ENCODE measurements at regions not wholly inside any gene's neighbourhood (a gene's known extent, or its start where the extent isn't known, plus 50 kb on each side); places are given as distances from the start of the nearest gene placed in this dataset.

GRCh38 chr10:61543831-61544230 is 90.7 kb upstream of the TMEM26 start:
- Mint-ChIP-seq H3K36me3 (ENCODE audit: insufficient read depth, unreplicated experiment) (no peaks in the 10 kb centered on the region), H3K27ac (ENCODE audit: unreplicated experiment) (no peak overlapping the region), H3K9me3 (ENCODE audit: unreplicated experiment) (no peaks in the 10 kb centered on the region), H3K4me1 (ENCODE audit: low read depth, unreplicated experiment) (no peaks in the 10 kb centered on the region), H3K27me3 (ENCODE audit: insufficient read depth, unreplicated experiment) (peaks cover 23% of the 10 kb centered on the region), H3K4me3 (ENCODE audit: unreplicated experiment) (no peak overlapping the region)
- intact Hi-C loops (cut with micrococcal nuclease; ENCODE audit: unreplicated experiment), result no loop called here
- POLR2A ChIA-PET, result no interaction called here
- CTCF ChIA-PET, result no interaction called here
- Histone ChIP-seq H3K27me3 (replicated peaks; ENCODE audit: control insufficient read depth, insufficient read depth, low read length) (no peaks in the 10 kb centered on the region; the same call in 1 of the 2 replicates), H3K36me3 (ENCODE audit: control insufficient read depth, insufficient read depth, low read length) (no peaks in the 10 kb centered on the region), H3K4me3 (ENCODE audit: low read depth, low read length) (no peak overlapping the region), H3K4me1 (no peaks in the 10 kb centered on the region), H3K9me3 (no peaks in the 10 kb centered on the region)
- TF ChIP-seq, protein P1, sequence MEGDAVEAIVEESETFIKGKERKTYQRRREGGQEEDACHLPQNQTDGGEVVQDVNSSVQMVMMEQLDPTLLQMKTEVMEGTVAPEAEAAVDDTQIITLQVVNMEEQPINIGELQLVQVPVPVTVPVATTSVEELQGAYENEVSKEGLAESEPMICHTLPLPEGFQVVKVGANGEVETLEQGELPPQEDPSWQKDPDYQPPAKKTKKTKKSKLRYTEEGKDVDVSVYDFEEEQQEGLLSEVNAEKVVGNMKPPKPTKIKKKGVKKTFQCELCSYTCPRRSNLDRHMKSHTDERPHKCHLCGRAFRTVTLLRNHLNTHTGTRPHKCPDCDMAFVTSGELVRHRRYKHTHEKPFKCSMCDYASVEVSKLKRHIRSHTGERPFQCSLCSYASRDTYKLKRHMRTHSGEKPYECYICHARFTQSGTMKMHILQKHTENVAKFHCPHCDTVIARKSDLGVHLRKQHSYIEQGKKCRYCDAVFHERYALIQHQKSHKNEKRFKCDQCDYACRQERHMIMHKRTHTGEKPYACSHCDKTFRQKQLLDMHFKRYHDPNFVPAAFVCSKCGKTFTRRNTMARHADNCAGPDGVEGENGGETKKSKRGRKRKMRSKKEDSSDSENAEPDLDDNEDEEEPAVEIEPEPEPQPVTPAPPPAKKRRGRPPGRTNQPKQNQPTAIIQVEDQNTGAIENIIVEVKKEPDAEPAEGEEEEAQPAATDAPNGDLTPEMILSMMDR (IDR thresholded peaks at IDR 0.05; ENCODE audit: insufficient read depth in 1 of 2, low read depth in 1 of 2, low read length in 1 of 2, severe bottlenecking in 1 of 2, unreplicated experiment in 1 of 2), result no peak
- no peak for DNase-seq
- no TSS peak for BruUV-seq (replicated peaks)

DNA sequence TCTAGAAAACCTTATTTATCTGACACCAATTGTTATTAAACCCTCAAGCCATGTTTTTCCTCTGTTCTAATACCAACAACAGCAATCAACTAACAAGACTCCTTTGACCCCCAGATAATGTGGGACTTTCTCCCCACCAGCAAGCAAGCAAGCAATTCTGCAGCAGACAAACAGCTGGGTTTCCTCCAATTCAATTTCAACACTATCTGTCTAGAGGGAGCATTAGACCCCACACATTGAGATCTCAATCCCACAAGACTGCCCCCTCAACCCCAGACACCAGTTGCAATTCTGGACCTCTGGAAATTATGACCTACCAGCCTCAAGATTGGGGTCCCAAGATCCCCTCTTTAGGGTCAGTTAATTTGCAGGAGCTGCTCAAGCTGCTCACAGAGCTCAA is 89.4 kb upstream of the TMEM26 start:
- no peak overlapping the region for H3K4me3 ChIP-seq (ENCODE audit: low read depth, low read length)
- ChIA-PET CTCF (no interaction called here), POLR2A (no interaction called here)
- no peaks in the 10 kb centered on the region for H3K36me3 ChIP-seq (ENCODE audit: control insufficient read depth, insufficient read depth, low read length)
- no peaks in the 10 kb centered on the region for H3K9me3 ChIP-seq
- no peak overlapping the region for H3K27ac Mint-ChIP-seq (ENCODE audit: unreplicated experiment)
- H3K9me3 Mint-ChIP-seq (ENCODE audit: unreplicated experiment), result no peaks in the 10 kb centered on the region
- BruUV-seq (replicated peaks), result no TSS peak
- H3K27me3 Mint-ChIP-seq (ENCODE audit: insufficient read depth, unreplicated experiment), result peaks cover 23% of the 10 kb centered on the region
- DNase-seq, result no peak
- no peak overlapping the region for H3K4me3 Mint-ChIP-seq (ENCODE audit: unreplicated experiment)
- no peaks in the 10 kb centered on the region for H3K4me1 ChIP-seq
- intact Hi-C loops (cut with micrococcal nuclease; ENCODE audit: unreplicated experiment), result no loop called here
- no peaks in the 10 kb centered on the region; the same call in 1 of the 2 replicates for H3K27me3 ChIP-seq (replicated peaks; ENCODE audit: control insufficient read depth, insufficient read depth, low read length)
- no peaks in the 10 kb centered on the region for H3K4me1 Mint-ChIP-seq (ENCODE audit: low read depth, unreplicated experiment)
- TF ChIP-seq, protein P1 (IDR thresholded peaks at IDR 0.05; ENCODE audit: insufficient read depth in 1 of 2, low read depth in 1 of 2, low read length in 1 of 2, severe bottlenecking in 1 of 2, unreplicated experiment in 1 of 2), result no peak
- no peaks in the 10 kb centered on the region for H3K36me3 Mint-ChIP-seq (ENCODE audit: insufficient read depth, unreplicated experiment)

DNA sequence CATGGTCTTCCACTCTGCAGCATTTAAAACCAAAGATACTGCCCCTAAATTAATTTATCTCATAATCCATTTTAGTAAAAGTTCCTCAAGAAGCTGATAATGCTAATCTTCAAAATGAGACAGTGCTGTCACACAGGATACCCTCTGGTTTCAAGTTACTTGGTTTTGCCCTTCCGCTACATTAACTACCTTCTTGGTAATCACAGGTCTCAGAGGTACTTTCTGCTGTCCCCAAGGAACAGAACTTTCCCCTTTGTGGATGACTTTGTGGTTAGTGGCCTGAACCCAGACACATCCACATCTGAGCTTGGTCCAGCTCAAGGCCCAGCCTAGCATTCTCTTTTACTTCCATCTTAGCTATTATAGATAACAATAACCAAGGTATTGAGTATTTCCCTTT is 88.8 kb upstream of the TMEM26 start:
- Mint-ChIP-seq H3K4me3 (ENCODE audit: unreplicated experiment) (no peak overlapping the region), H3K9me3 (ENCODE audit: unreplicated experiment) (no peaks in the 10 kb centered on the region), H3K4me1 (ENCODE audit: low read depth, unreplicated experiment) (no peaks in the 10 kb centered on the region), H3K27ac (ENCODE audit: unreplicated experiment) (no peak overlapping the region), H3K36me3 (ENCODE audit: insufficient read depth, unreplicated experiment) (no peaks in the 10 kb centered on the region), H3K27me3 (ENCODE audit: insufficient read depth, unreplicated experiment) (peaks cover 23% of the 10 kb centered on the region)
- BruUV-seq (replicated peaks), result no TSS peak
- Histone ChIP-seq H3K27me3 (replicated peaks; ENCODE audit: control insufficient read depth, insufficient read depth, low read length) (no peaks in the 10 kb centered on the region; the same call in 1 of the 2 replicates), H3K36me3 (ENCODE audit: control insufficient read depth, insufficient read depth, low read length) (no peaks in the 10 kb centered on the region), H3K9me3 (no peaks in the 10 kb centered on the region), H3K4me3 (ENCODE audit: low read depth, low read length) (no peak overlapping the region), H3K4me1 (no peaks in the 10 kb centered on the region)
- ChIA-PET CTCF (no interaction called here), POLR2A (no interaction called here)
- DNase-seq, result no peak
- TF ChIP-seq, protein P1 (IDR thresholded peaks at IDR 0.05; ENCODE audit: insufficient read depth in 1 of 2, low read depth in 1 of 2, low read length in 1 of 2, severe bottlenecking in 1 of 2, unreplicated experiment in 1 of 2), result no peak
- intact Hi-C loops (cut with micrococcal nuclease; ENCODE audit: unreplicated experiment), result no loop called here
